A204.1 (cell line): ENCODE measurements at regions not wholly inside any gene's neighbourhood (a gene's known extent, or its start where the extent isn't known, plus 50 kb on each side); places are given as distances from the start of the nearest gene placed in this dataset.

Experiments used
- FAIRE-seq: peaks from 2 replicates; lab custom pipeline; 2012; peaks lifted over from hg19 to GRCh38; lab: Jason Lieb, UNC

GRCh38 chr6:113626475-113626874, 230.7 kb upstream of the MARCKS start:
- FAIRE-seq, result no peak

GRCh38 chr6:113627480-113627879, 229.7 kb upstream of the MARCKS start:
- FAIRE-seq, result no peak

GRCh38 chr6:113629256-113629655, 227.9 kb upstream of the MARCKS start:
- FAIRE-seq, result no peak

GRCh38 chr6:113629975-113630737, 227.0 kb upstream of the MARCKS start:
- FAIRE-seq, result no peak

GRCh38 chr6:113630738-113631535, 226.2 kb upstream of the MARCKS start:
- no peak for FAIRE-seq

GRCh38 chr6:113631666-113632065, 225.5 kb upstream of the MARCKS start:
- FAIRE-seq, result no peak

DNA sequence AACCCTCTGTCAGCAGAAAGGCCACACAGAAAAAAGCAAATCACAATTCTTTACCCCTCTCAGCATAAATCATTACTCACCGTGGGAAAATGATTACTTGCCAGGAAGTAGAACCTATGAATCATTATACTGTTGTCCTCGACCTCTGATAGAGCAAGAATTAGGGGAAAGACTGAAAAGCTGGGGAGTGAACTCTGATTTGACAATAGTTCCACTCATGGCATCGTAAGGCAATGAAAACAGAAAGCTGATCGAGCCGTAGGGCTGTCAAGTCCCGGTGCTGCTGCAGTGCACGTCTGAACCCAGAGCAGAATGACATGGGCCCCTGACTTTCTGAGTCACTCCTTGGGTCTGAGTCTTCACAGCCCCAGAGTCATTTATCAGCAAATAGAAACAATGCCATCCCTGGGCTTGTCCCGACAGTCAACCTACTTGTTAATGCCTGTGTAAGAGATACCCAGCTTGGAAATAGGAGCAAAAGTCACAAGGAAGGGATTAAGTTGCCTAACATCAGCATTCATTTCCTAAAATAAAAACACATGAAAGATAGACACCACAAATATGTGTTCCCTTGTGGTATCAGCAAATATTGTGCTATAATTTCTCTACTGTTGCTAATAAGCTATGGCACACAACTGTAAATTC, 224.8 kb upstream of the MARCKS start:
- no peak for FAIRE-seq

DNA sequence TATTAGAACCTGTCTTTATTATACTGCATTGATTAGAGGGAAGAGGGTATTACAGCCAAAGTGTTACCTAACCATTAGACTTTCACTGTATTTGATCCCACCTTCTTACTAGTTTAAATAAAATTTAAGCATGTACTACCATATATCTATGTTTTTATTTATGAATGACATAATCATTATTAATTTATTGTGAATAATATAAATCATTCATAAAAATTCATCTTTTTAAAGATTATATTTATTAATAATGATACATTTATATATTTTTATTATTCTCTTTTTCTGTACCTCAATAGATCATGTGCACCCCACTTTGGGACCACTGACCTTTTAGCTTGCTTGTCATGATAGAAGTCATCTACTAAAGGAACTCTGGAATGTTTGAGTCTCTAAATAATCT, 223.5 kb upstream of the MARCKS start:
- peak; percentile 21 for FAIRE-seq

DNA sequence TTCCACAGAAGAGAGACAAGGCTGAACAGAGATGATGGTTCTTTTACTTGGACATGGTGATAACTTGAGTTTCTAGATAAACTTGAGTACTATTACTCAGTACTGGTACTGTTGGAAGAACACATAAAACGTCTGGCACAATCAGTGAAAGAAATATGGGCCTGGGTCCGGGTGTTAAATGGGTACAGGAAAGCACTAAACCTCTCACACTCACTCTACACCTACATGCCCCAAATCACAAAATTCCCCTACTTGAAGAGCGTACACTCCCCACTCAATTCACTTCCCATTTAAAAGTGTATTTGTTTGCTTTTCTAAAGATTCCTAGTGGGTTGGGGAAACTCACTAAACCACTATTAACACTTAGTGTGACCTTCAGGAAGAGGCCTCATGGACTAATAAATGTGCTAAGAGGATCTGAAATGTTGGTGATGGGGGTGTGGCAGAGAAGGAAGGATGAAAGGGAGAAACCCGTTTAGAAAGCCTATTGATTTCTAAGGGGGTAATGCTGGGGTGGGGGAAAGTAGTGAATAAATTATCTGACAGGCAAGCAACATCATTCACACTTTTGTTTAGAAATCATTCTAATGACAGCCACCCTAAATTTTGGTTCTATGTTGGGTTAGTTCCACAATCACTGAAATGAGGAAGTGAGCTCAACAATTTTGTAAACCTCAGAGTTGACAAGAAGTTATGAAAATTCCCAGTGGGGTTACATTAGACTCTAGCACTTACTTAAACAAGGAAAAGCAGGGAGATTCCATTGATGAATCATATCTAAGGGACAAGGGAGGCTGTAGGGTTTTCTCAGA, 222.6 kb upstream of the MARCKS start:
- FAIRE-seq, result no peak

- FAIRE-seq, result no peak
These were observed 221.7 kb upstream of the MARCKS start for GRCh38 chr6:113635222-113635986.

- FAIRE-seq, result no peak
These were observed 220.8 kb upstream of the MARCKS start for GRCh38 chr6:113636357-113636824.

GRCh38 chr6:113640051-113640450, 217.1 kb upstream of the MARCKS start:
- no peak for FAIRE-seq

DNA sequence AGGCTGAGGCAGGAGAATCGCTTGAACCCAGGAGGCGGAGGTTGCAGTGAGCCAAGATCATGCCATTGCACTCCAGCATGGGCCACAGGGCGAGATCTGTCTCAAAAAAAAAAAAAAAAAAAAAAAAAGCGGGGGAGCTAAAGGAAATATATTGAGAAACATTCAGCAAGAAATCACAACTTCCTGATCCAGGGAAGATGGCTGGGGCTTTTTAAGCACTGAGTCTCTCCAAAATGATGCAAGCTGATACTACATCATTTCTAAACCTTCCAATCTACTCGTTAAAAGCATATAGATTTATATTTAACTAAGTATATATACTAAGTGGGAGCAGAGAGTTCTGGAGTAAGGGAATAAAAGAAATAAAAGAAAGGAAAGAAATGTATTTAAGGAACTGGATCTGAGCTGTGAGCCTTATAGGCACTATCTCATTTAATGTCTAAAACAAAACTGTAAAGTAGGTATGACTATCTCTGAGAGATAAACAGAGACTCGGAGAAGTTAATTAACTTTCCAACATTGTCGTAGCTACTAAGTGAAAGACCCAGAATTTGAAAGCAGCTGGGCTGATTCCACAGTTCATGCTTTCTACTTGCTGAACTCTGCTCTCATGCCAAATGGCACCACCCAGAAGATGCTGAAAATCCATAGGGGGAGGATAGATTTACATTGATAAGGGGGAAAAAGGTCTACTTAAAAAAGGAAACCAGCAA, 215.0 kb upstream of the MARCKS start:
- FAIRE-seq, result no peak

GRCh38 chr6:113642714-113643406, 214.3 kb upstream of the MARCKS start:
- no peak for FAIRE-seq

DNA sequence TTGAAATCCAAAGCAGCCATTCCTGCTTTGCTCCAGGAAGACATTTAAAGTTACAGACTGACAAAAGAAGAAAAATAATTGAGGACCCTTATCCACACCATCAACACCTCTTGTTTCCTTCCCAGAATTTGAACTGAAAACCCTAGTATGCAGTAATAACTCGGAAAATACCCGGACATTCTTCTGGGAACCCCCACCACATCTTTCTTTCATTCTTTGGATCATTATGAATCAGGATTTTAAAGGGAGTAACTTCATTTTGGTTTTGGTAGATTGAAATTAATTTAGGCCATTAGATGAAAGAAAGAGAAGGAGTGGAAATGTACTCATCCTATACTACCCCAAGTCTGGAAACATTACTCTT, 213.8 kb upstream of the MARCKS start:
- FAIRE-seq, result no peak

DNA sequence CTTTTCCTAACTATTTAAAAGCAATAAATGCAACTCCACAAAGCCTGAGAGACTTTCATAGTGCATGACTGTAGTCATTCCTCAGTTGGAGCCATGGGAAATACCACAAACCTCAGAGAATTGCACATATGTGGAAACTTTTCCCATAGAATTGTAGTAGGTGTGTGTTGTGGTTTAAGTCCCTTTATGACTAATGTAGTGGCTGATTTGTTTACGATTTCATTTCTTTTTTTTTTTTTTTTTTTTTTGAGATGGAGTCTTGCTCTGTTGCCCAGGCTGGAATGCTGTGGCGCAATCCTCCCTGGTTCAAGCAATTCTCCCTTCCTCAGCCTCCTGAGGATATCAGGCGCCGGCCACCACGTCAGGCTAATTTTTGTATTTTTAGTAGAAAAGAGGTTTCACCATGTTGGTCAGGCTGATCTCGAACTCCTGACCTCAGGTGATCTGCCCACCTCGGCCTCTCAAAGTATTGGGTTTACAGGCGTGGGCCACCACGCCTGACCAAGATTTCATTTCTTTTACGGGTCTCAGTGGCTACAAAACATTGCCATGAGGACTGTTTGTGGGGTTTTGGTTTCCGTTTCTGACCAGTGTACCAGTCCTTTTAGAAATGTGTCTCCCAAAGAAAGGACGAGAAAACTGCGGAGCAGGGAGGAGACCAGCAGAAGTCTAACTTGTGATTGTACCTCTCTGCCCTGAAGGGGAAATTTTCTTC, 212.1 kb upstream of the MARCKS start:
- no peak for FAIRE-seq

DNA sequence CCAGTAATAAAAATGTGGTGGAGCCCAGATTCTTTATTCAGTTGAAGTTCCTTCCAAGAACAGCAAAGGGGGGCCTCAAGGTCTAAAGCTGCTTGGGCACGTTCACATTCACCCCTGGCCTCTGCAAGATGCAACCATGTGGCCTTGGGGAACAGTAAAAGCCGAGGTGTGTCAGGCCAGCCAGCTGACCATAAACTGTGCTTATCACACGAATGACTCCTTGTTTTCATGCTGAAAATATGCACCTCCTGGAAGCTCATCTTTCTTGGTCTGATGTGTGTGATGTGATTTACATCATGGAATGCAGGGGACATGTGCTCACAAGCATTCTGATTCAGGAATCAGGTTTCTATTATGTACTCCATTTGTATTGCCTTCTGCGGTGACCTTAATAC, 211.6 kb upstream of the MARCKS start:
- FAIRE-seq, result no peak

GRCh38 chr6:113645986-113646385, 211.2 kb upstream of the MARCKS start:
- no peak for FAIRE-seq

DNA sequence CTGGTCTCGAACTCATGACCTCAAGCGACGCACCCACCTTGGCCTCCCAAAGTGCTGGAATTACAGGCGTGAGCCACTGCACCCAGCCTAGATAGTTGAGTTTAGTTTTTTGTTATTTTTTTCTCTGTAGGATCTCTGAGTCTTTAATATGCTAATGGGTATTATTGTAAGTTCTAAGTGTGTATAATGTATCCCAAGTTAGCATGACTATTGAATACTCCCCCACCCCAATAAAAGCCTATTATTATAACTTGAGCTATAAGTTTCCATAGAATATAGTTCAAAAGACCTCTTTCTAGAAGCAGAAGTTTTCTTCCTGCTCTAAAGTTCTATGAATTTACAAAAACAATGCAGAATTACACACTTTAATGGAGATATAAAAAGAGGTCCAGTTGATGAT, 210.4 kb upstream of the MARCKS start:
- no peak for FAIRE-seq
